Upper lobe of right lung (tissue), 1 donor: ENCODE measurements at regions not wholly inside any gene's neighbourhood (a gene's known extent, or its start where the extent isn't known, plus 50 kb on each side); places are given as distances from the start of the nearest gene placed in this dataset.

Experiments
- ATAC-seq: fragments of 200-7000 bp; cut with Tn5 transposase; one replicate; pipeline ENCODE4 v1.9.1; 2020; ENCODE audit warnings: mild to moderate bottlenecking, moderate library complexity
- DNase-seq: peaks from one replicate; pipeline ENCODE4 v3.0.0-alpha.2; 2020
- H3K27ac ChIP-seq: fragments of 200-600 bp; one replicate; pipeline ENCODE4 v1.8.0; 2022
- H3K27me3 ChIP-seq: fragments of 200-600 bp; one replicate; pipeline ENCODE4 v1.8.0; 2022; ENCODE audit warnings: mild to moderate bottlenecking
- H3K36me3 ChIP-seq: fragments of 200-600 bp; one replicate; pipeline ENCODE4 v1.8.0; 2022
- H3K4me1 ChIP-seq: fragments of 200-600 bp; one replicate; pipeline ENCODE4 v1.8.0; 2022
- H3K4me3 ChIP-seq: fragments of 200-600 bp; one replicate; pipeline ENCODE4 v1.8.0; 2022; ENCODE audit warnings: mild to moderate bottlenecking
- H3K9me3 ChIP-seq: fragments of 200-600 bp; one replicate; pipeline ENCODE4 v1.8.0; 2022
- CTCF ChIP-seq: fragments of 200-600 bp; IDR thresholded peaks from one replicate; pipeline ENCODE4 v1.8.0; 2022; ENCODE audit warnings: antibody characterized with exemption
- intact Hi-C: fragments of 100-400 bp; cut with DNase I; formaldehyde crosslinking; loops from one replicate; pipeline ENCODE4 v1.11.0; 2022
- donor health status: DM: no; HTN: yes; CAD: no; lungs with severe emphysema.

GRCh38 chr3:86658876-86659275 lies 332.1 kb downstream of the VGLL3 start:
- no peak for ATAC-seq
- no peak for TF ChIP-seq CTCF
- Histone ChIP-seq H3K27ac (no peak overlapping the region), H3K27me3 (no peaks in the 10 kb centered on the region), H3K36me3 (no peaks in the 10 kb centered on the region), H3K4me3 (no peak overlapping the region), H3K4me1 (no peaks in the 10 kb centered on the region), H3K9me3 (no peaks in the 10 kb centered on the region)
- intact Hi-C loops: no loop called here
- no peak for DNase-seq

GRCh38 chr3:86654806-86655460 lies 336.0 kb downstream of the VGLL3 start:
- Histone ChIP-seq H3K4me1 (no peaks in the 10 kb centered on the region), H3K9me3 (no peaks in the 10 kb centered on the region), H3K4me3 (no peak overlapping the region), H3K36me3 (no peaks in the 10 kb centered on the region), H3K27ac (no peak overlapping the region), H3K27me3 (no peaks in the 10 kb centered on the region)
- no peak for TF ChIP-seq CTCF
- intact Hi-C loops: no loop called here
- no peak for DNase-seq
- ATAC-seq: no peak

GRCh38 chr3:86653661-86654205 lies 337.2 kb downstream of the VGLL3 start:
- Histone ChIP-seq H3K4me3 (no peak overlapping the region), H3K9me3 (no peaks in the 10 kb centered on the region), H3K4me1 (no peaks in the 10 kb centered on the region), H3K27me3 (no peaks in the 10 kb centered on the region), H3K36me3 (no peaks in the 10 kb centered on the region), H3K27ac (no peak overlapping the region)
- ATAC-seq (no peak), DNase-seq (no peak)
- intact Hi-C loops: no loop called here
- no peak for TF ChIP-seq CTCF

GRCh38 chr3:86648087-86648486 lies 342.9 kb downstream of the VGLL3 start:
- no peak for ATAC-seq
- intact Hi-C loops: no loop called here
- TF ChIP-seq CTCF: no peak
- no peaks in the 10 kb centered on the region for H3K27me3 ChIP-seq
- no peaks in the 10 kb centered on the region for H3K9me3 ChIP-seq
- no peaks in the 10 kb centered on the region for H3K4me1 ChIP-seq
- DNase-seq: no peak
- H3K36me3 ChIP-seq: no peaks in the 10 kb centered on the region
- no peak overlapping the region for H3K4me3 ChIP-seq
- H3K27ac ChIP-seq: no peak overlapping the region

- Histone ChIP-seq H3K9me3 (no peaks in the 10 kb centered on the region), H3K36me3 (no peaks in the 10 kb centered on the region), H3K4me3 (no peak overlapping the region), H3K4me1 (no peaks in the 10 kb centered on the region), H3K27me3 (no peaks in the 10 kb centered on the region), H3K27ac (no peak overlapping the region)
- DNase-seq: no peak
- ATAC-seq: no peak
- no peak for TF ChIP-seq CTCF
- intact Hi-C loops: no loop called here
Measured at GRCh38 chr3:86645756-86646155, 345.2 kb downstream of the VGLL3 start.

GRCh38 chr3:86634361-86634760 lies 356.6 kb downstream of the VGLL3 start:
- Histone ChIP-seq H3K4me3 (no peak overlapping the region), H3K36me3 (no peaks in the 10 kb centered on the region), H3K27me3 (no peaks in the 10 kb centered on the region), H3K27ac (no peak overlapping the region), H3K4me1 (no peaks in the 10 kb centered on the region), H3K9me3 (no peaks in the 10 kb centered on the region)
- no peak for TF ChIP-seq CTCF
- DNase-seq (no peak), ATAC-seq (no peak)
- intact Hi-C loops: no loop called here
